ENCODE measurements at regions not wholly inside any gene's neighbourhood (a gene's known extent, or its start where the extent isn't known, plus 50 kb on each side); places are given as distances from the start of the nearest gene placed in this dataset.

DNA sequence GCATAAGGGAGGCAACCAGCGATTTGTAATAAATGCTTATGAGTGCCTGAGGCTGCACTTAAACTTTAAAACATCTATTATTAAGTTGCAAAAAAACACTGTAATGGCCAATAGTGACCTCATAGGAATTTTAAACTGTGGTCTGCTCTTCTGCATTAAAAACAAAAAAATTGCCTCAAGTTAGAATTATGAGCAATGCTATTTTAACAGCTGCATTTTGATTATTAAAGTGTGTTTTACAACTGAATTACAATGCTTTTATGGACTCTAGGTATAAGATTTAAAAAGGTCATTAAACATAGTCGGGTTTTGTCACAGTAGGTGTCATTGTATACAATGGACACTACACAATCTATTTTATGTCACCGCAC lies 528.7 kb upstream of the FANCL start:
- no peak overlapping the region for H3K4me3 Mint-ChIP-seq
- H3K4me1 Mint-ChIP-seq = no peaks in the 10 kb centered on the region
- H3K9me3 Mint-ChIP-seq = no peaks in the 10 kb centered on the region
- H3K36me3 Mint-ChIP-seq (ENCODE audit: low read depth) = no peaks in the 10 kb centered on the region
- H3K27ac Mint-ChIP-seq = no peak overlapping the region
- TF ChIP-seq, protein P1, sequence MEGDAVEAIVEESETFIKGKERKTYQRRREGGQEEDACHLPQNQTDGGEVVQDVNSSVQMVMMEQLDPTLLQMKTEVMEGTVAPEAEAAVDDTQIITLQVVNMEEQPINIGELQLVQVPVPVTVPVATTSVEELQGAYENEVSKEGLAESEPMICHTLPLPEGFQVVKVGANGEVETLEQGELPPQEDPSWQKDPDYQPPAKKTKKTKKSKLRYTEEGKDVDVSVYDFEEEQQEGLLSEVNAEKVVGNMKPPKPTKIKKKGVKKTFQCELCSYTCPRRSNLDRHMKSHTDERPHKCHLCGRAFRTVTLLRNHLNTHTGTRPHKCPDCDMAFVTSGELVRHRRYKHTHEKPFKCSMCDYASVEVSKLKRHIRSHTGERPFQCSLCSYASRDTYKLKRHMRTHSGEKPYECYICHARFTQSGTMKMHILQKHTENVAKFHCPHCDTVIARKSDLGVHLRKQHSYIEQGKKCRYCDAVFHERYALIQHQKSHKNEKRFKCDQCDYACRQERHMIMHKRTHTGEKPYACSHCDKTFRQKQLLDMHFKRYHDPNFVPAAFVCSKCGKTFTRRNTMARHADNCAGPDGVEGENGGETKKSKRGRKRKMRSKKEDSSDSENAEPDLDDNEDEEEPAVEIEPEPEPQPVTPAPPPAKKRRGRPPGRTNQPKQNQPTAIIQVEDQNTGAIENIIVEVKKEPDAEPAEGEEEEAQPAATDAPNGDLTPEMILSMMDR (IDR thresholded peaks at IDR 0.05; ENCODE audit: unreplicated experiment in 3 of 3) = no peak
- H3K27me3 Mint-ChIP-seq (ENCODE audit: low read depth) = peaks cover 4% of the 10 kb centered on the region

DNA sequence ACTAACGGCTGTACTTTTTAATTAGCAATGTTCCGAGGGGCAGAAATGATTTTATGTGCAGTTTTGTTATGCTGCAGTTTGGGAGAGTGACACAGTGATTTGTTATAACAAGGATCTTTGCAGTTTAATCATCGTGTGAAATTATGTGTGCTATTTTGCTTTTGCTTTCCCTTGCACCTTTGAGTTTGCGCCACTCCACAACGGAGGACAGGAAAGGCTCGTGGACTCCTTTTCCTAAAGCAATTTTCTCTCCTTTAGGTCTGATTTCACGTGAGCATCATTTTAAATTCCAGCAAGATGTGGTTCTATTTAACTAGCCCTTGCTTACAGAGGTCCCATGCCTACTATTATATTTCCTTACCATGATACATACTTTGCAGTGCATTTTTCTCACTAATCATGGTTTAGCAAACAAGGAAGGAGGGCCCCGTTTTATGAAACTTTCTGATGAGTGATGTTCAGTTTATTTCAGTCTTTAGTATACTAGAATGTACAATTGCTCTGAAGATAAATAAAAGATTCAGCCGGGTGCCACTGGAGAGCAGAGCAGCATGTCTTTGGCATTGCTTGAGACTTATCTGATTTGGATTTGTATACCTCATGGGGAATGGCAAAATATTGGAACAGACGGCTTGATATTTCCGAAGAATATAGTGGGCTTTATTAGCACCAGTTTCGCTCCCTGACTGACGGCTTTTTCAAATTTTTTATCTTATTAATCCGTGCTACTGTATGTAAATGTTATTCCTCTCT lies 528.2 kb upstream of the FANCL start:
- TF ChIP-seq, protein P1 (IDR thresholded peaks at IDR 0.05; ENCODE audit: unreplicated experiment in 3 of 3) = no peak

DNA sequence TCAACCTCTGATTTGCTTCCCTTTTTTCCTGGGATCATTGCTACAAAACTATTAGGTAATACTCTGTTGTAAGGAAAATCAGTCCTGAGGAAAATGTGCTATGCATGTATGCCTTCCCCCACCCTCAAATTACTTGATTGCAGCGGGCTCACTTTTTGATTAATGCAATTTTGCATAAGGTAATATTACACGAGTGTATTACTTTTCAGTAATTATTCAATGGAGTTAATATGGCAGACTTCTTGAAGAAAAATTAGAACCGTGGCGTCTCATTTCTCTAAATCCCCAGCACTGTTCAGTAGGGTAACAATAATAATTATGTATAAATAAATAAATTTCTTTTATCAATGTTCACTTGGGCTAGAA lies 527.6 kb upstream of the FANCL start:
- Mint-ChIP-seq H3K27ac (no peak overlapping the region), H3K36me3 (ENCODE audit: low read depth) (no peaks in the 10 kb centered on the region), H3K9me3 (no peaks in the 10 kb centered on the region), H3K27me3 (ENCODE audit: low read depth) (peaks cover 4% of the 10 kb centered on the region), H3K4me3 (no peak overlapping the region), H3K4me1 (no peaks in the 10 kb centered on the region)
- TF ChIP-seq, protein P1 (IDR thresholded peaks at IDR 0.05; ENCODE audit: unreplicated experiment in 3 of 3) = no peak

More for the DNA sequence above, 528.2 kb upstream of the FANCL start:
- Mint-ChIP-seq H3K27me3 (ENCODE audit: low read depth) (peaks cover 4% of the 10 kb centered on the region), H3K27ac (no peak overlapping the region), H3K4me1 (no peaks in the 10 kb centered on the region), H3K4me3 (no peak overlapping the region), H3K36me3 (ENCODE audit: low read depth) (no peaks in the 10 kb centered on the region), H3K9me3 (no peaks in the 10 kb centered on the region)

DNA sequence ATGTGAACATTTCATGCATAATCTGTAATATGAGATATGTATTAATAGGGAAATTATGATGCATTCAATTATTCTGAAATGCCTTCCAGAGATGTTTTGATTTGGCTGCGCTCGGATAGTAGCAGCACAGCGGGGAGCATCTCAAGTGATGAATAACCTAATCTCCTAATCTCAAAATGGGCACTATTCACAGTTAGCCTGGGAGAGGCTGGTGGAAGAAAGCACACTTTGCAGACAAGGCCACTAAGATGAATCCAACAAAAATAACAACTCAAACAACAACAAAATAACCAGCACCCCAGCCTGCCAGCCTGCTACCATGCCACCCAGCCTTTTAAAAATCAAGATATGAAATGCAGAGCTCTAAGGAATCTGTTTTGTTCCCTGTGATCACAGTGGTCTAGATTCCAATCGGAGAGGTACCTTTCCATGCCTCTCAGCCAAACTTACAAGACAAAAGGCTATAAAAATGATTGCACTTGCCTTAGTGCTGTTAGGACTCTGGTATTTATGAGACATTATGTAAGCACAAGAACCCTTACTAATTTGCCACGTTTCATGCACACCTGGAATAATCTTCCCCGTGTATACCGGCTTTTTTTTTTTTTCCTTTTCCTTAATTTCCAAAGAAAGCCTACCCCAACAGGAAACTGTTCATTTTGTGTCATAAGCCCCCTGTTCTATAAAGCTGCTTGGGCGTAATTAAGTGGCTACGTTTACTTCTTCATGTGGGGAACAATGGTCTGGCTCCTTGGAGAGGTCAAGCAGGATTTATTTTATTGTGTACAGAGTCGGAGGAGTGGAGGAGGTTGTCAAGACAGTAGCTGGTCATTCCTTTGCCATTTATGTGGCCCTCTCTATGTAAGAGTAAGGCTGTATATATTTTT lies 526.9 kb upstream of the FANCL start:
- peaks cover 4% of the 10 kb centered on the region for H3K27me3 Mint-ChIP-seq (ENCODE audit: low read depth)
- no peaks in the 10 kb centered on the region for H3K36me3 Mint-ChIP-seq (ENCODE audit: low read depth)
- no peaks in the 10 kb centered on the region for H3K4me1 Mint-ChIP-seq
- TF ChIP-seq, protein P1 (IDR thresholded peaks at IDR 0.05; ENCODE audit: unreplicated experiment in 3 of 3) = no peak
- H3K27ac Mint-ChIP-seq = no peak overlapping the region
- H3K4me3 Mint-ChIP-seq = no peak overlapping the region
- H3K9me3 Mint-ChIP-seq = no peaks in the 10 kb centered on the region

DNA sequence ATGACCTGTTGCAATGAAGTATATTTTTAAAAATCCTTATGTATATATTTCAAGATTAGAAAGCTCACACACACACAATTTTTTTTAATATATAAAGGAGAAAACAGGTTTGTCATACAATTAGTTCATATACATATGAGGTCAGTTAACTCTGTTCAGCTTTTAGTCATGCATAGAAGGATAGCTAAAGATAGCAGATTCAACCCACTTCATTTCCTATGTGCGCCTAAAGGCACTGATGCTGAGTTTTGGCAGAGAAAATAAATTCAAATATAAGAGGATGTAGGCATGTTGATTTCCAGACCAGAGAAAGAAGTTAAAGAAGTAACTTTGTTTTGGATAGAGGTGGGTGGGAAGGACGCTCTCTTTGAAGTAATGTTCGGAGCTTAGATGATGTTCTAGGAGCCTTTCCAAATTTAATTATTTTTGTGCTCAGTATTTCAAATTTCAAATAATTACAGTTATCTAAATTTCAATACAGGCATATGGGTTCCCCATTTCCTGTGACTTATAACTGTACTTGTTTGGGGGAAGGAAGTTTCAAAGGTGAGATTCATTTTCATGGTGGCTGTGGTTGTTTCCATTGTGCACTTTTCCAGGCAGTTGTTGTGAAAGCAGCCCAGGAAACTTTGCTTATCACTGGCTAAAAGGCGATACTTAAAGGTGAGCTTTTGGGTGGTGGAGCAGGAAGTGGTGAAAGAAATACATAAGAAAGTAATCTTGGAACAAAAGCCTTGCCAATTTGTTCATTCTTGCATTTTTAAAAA lies 523.4 kb upstream of the FANCL start:
- H3K4me1 Mint-ChIP-seq = no peaks in the 10 kb centered on the region
- peaks cover 4% of the 10 kb centered on the region for H3K27me3 Mint-ChIP-seq (ENCODE audit: low read depth)
- TF ChIP-seq, protein P1 (IDR thresholded peaks at IDR 0.05; ENCODE audit: unreplicated experiment in 3 of 3) = no peak
- H3K4me3 Mint-ChIP-seq = no peak overlapping the region
- no peaks in the 10 kb centered on the region for H3K9me3 Mint-ChIP-seq
- no peak overlapping the region for H3K27ac Mint-ChIP-seq
- no peaks in the 10 kb centered on the region for H3K36me3 Mint-ChIP-seq (ENCODE audit: low read depth)

Measured in nephron (organoid).